RPMI7951 (cell line): ENCODE measurements at regions not wholly inside any gene's neighbourhood (a gene's known extent, or its start where the extent isn't known, plus 50 kb on each side); places are given as distances from the start of the nearest gene placed in this dataset.
"Not testable (repeated sequence)": the region's sequence is repeated elsewhere in the genome, so short reads cannot be mapped to it uniquely, and the experiment has no call there.

Experiments
- DNase-seq: peaks from one replicate; pipeline ENCODE4 v3.0.0-alpha.2; 2012; ENCODE audit warnings: low read depth

DNA sequence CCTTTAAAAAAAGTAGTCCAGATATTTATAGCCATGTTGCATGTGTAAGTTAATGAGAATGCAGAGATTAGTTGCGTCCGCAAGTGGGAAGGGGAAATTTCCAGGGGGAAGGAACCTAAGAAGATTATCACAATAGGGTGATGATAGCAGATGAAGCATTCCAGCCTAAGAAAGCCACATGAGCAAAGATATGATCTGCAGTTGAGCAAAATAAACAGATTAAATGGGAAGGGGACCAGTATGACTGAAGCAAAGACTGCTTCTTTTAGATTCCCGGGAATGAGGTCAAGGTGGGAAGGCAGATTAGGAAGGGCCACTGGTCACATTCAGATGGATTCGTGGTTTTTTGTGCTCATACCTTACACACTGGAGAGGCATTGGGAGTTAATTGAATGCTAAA is 154.6 kb upstream of the CDH2 start:
- DNase-seq: no peak

DNA sequence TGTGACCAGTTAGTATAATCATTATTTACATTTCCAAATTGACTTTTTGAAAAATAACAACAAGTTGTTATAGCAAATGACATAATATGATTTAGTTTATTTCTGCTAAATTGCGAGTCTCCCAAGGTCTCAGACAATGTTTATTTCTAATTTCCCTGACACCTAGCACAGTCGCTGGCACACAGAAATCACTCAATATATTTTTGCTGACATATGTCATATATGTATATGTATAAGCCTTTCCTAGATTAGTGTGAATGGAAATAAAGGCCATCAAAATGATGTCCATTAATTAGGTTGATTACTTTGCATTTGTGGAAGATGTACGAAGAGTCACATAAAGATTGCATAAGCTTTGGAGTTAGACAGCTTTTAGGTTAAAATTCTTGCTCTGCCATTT is 136.7 kb upstream of the CDH2 start:
- DNase-seq: no peak

DNA sequence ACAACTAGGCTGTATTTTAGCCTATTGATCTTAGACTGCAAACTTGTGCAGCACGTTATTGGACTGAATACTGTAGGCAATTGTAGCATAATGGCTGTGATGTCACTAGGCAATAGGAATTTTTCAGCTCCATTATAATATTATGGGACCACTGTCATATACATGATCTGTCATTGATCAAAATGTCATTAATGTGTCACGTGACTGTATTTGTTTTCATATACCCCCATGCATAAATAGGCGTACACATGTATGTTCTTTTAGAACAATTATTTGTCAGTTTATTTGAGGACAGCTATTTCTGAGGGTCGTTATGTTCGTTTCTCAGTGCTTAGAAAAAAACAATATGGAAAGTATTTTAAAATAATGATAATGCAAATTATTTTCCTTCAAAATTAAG is 111.9 kb upstream of the CDH2 start:
- no peak for DNase-seq

DNA sequence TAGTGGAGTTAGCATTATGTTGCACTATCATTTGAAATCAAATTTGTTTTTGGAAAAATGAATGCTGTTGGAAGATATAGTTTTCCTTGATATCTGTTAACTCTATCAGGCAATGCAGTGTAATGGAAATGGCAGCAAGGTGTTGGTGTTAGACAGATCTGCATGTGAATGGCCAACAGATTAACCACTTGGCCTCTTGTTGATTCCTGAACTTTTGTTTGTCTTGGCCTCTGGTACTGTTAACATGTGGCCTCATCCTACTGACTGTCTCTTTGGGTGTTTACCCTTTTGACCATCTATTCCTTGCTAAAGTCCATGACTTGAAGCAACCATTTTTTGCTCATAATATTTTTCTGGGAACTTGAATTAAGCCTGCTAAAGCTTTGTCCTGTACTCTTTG is 110.2 kb upstream of the CDH2 start:
- DNase-seq: no peak

DNA sequence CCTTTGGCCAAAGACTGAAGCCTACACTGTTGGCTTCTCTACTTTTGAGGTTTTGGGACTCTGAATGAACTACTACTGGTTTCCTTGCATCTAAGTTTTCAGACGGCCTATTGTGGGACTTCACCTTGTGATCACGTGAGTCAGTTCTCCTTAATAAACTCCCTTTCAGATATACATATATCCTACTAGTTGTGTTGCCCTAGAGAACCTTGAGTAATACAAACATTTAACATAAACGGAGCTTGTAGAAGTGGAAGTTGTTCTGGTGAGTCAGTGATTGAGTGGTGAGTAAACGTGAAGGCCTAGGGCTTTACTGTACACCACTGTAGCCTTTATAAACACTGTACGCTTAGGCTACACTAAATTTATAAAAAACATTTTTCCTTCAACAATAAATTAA is 107.2 kb upstream of the CDH2 start:
- DNase-seq: peak; percentile 50

DNA sequence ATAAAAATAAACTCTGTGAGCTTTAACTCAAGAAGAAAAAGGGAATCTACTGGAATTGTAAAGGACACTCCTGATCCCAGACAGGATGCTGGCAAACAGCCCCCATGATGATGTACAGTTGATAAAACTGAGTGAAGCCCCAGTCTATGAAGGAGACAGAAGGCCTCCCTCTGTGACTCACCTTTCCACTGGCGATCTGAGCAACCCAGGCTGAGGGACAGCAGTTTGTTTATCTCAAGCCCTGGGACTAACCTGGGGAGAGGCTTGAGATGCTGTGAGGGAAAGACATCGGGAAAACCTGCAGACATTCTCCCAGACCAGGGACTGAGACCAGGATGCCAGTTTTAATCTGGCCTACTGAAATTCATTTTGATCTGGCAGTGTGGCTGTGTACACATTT is 104.5 kb upstream of the CDH2 start:
- DNase-seq: no peak

DNA sequence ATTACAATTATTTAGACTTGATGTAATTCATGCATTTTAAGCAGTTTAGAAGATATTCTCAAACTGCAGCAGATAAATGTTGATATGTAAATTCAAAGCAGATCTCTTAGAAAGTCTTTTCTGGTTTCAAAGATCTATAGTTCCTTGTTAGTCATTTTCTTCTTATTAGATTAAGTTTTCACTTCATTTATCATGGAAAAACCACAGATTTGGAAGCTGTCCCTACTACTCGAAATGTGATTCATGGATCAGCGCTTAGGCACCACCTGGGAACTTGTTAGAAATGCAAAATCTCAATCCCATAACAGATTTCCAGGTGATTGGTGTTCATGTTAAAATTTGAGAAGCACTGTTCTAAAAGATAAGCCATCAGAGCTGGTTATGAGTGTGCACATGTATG is 92.8 kb upstream of the CDH2 start:
- DNase-seq: no peak

DNA sequence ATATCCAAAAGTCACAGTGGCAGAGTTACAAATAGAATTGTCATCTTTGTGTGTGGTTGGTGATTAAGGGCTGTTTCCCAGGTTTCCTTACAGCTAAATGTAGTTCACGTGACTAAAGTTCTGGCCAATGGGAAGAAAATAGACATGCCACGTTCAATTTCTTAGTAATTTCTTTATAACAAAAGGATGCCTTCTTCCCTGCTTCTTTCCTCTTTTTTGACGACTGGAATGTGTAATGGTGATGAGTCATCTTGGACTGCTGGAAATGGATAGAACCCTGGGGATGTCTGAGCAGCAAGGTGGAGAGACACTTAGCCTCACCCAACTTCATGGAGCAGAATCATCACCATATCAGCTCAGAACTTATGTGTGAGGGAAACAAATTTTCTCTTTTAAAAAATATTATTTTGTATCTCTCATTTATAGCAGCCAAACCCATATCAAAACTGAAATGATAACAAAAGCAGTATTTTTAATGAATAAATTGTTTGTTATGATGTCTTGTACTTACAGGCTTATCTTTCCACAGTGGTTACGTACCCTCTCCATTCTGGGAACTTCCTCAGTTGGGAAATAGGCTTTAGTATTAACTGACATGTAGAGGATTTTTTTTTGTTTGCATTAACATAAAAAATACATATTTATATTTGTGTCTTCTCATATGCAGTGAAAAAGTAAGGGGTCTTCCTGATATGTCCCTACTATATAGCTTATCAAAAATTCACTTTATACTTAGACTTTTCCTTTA is 91.1 kb upstream of the CDH2 start:
- DNase-seq: peak; percentile 53

DNA sequence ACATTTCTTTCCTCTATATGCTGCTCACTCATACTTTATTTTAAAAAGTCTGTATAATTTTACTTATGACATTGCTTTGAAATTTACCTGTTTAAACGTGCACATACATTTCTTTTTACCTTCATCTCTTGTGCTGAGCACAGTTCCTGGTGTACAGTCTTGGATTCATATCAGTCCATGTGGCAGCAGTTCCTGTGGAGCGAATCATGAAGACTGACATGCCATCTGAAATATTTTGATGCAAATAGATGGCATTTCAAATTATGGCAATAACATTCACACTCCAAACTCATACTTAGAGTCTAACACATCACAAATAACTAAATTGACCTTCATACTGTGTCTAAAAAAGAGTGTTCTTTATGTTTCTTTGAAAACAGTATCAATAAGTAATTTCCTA is 90.3 kb upstream of the CDH2 start:
- DNase-seq: no peak

DNA sequence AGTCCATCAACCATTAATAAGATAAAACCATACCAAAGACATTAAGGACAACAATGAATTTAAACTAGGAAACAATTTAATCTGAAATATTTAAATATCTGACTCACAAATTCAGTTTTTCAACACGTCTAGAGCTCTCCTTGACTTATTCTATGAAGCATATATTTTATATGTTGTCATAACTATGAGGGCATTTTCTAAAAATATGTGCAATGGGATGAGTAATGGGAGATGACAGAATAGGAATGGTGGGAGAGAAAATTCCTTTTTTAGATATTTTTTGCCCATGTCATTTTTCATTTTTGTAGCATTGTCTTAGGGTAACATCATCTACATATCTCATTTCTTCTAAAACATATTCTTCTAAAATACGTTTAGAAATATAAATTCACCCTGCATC is 79.2 kb upstream of the CDH2 start:
- no peak for DNase-seq

DNA sequence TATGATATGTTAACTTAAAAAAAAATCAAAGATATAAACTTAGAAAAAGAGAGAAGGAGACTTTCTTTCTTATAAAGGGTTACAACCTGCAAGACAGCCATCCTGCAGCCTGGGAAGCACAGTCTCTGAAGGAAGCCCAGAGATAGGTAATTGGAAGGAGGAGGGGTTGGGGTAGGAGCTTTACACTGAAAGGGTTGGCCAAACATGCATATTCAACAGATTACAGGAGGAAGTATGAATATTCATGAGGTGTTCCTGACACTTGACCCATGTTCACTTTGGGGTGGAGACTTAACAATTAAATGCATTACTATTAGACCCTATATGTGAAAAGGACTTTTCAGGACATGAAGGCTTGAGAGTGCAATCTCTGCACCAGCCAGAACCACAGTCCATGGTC is 71.7 kb upstream of the CDH2 start:
- DNase-seq: no peak

DNA sequence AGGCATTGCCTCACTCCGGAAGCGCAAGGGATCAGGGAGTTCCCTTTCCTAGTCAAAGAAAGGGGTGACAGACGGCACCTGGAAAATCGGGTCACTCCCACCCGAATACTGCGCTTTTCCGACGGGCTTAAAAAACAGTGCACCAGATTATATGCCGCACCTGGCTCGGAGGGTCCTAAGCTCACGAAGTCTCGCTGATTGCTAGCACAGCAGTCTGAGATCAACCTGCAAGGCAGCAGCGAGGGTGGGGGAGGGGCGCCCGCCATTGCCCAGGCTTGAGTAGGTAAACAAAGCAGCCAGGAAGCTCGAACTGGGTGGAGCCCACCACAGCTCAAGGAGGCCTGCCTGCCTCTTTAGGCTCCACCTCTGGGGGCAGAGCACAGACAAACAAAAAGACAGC is 63.7 kb upstream of the CDH2 start:
- not testable (repeated sequence) for DNase-seq

DNA sequence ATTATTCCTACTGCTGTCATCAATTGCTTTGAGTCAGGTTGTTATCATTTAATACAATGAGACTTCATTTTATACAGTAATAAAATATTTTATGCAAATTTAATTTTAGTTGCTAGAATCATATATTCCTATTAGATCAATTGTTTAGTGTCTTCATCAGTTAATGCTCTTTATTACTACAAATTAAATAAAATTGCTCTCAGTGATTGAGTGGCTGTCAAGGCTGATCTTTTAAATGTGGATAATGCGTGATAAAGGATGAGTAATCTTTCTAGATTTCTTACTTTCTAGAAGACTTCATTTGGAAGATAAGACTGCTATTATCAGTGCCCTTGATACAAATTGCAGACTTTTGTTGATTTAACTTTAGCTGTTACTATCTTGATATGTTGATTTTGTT is 59.6 kb upstream of the CDH2 start:
- no peak for DNase-seq
